ENCODE measurements at regions not wholly inside any gene's neighbourhood (a gene's known extent, or its start where the extent isn't known, plus 50 kb on each side); places are given as distances from the start of the nearest gene placed in this dataset.
"Not testable (repeated sequence)": the region's sequence is repeated elsewhere in the genome, so short reads cannot be mapped to it uniquely, and the experiment has no call there.

DNA sequence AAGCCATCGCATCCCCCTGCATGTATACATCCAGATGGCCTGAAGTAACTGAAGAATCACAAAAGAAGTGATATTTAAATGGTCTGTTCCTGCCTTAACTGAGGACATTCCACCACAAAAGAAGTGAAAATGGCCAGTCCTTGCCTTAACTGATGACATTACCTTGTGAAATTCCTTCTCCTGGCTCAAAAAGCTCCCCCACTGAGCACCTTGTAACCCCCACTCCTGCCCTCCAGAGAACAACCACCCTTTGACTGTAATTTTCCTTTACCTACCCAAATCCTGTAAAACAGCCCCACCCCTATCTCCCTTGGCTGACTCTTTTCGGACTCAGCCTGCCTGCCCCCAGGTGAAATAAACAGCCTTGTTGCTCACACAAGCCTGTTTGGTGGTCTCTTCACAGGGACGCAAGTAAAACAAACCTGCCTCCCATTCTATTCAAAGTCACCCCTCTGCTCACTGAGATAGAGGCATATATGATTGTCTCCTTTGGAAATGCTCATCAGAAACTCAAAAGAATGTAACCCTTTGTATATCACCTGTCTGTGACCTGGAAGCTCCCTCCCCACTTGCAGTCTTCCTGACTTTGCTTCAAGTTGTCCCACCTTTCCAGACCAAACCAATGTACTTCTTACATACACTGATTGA is 227.0 kb upstream of the TACR3 start:
- TF ChIP-seq POLR2A, POLR2AphosphoS5 (IDR thresholded peaks at IDR 0.05; ENCODE audit: low read depth, low read length): not testable (repeated sequence)

Data from GM12892 (cell line).